Fibroblast of lung (primary cell): ENCODE measurements at regions not wholly inside any gene's neighbourhood (a gene's known extent, or its start where the extent isn't known, plus 50 kb on each side); places are given as distances from the start of the nearest gene placed in this dataset.

Source experiments
- DNase-seq, 2 donors: peaks; one replicate each; pipeline versions ENCODE4 v3.0.0 to v3.0.0-alpha.2; 2010; ENCODE audit warnings: low read depth in 2 of 2
- H2AFZ ChIP-seq: 2 replicates; pipeline ENCODE4 v1.5.1; 2012; ENCODE audit warnings: low read length, control low read depth, inconsistent platforms
- H3K27ac ChIP-seq: 2 replicates; pipeline ENCODE4 v1.5.1; 2011; ENCODE audit warnings: low read length, control low read depth; ENCODE audit not compliant: insufficient read depth
- H3K27me3 ChIP-seq: 2 replicates; pipeline ENCODE4 v1.5.1; 2011; ENCODE audit warnings: mild to moderate bottlenecking, low read length; ENCODE audit not compliant: control insufficient read depth, insufficient read depth
- H3K36me3 ChIP-seq: 2 replicates; pipeline ENCODE4 v1.5.1; 2011; ENCODE audit warnings: low read length; ENCODE audit not compliant: control insufficient read depth, insufficient read depth
- H3K4me1 ChIP-seq: 2 replicates; pipeline ENCODE4 v1.5.1; 2011; ENCODE audit warnings: low read length; ENCODE audit not compliant: control insufficient read depth, insufficient read depth; ENCODE audit errors: extremely low read depth
- H3K4me2 ChIP-seq: 2 replicates; pipeline ENCODE4 v1.5.1; 2011; ENCODE audit warnings: low read length, control low read depth; ENCODE audit not compliant: insufficient read depth; ENCODE audit errors: extremely low read depth
- H3K4me3 ChIP-seq, 4 experiments: fragments of 200-600 bp in 1 of 4; sonication (generic) in 1 of 4; replicated peaks in 1 of 4; 2 replicates each; pipeline ENCODE4 v1.5.1; 2011 to 2016; ENCODE audit warnings: low read length in 4 of 4, low read depth in 3 of 4, mild to moderate bottlenecking in 3 of 4, control low read depth in 2 of 4, inconsistent platforms in 1 of 4, mixed read lengths in 1 of 4; ENCODE audit not compliant: insufficient read depth in 1 of 4; ENCODE audit errors: control extremely low read depth in 1 of 4
- H3K79me2 ChIP-seq: 2 replicates; pipeline ENCODE4 v1.5.1; 2012; ENCODE audit warnings: mild to moderate bottlenecking, low read length, inconsistent platforms; ENCODE audit not compliant: control insufficient read depth, insufficient read depth
- H3K9ac ChIP-seq: 2 replicates; pipeline ENCODE4 v1.5.1; 2011; ENCODE audit warnings: mild to moderate bottlenecking, low read length, control low read depth; ENCODE audit not compliant: insufficient read depth
- H3K9me3 ChIP-seq: 2 replicates; pipeline ENCODE4 v1.5.1; 2012; ENCODE audit warnings: low read depth, low read length; ENCODE audit not compliant: control insufficient read depth, insufficient read depth
- H4K20me1 ChIP-seq: 2 replicates; pipeline ENCODE4 v1.5.1; 2011; ENCODE audit warnings: low read length; ENCODE audit not compliant: control insufficient read depth, insufficient read depth; ENCODE audit errors: extremely low read depth
- CTCF ChIP-seq, 2 donors: IDR thresholded peaks in 1 of 2; conservative IDR thresholded peaks in 1 of 2; 1 replicate in 1 of 2; 2 replicates in 1 of 2; pipeline ENCODE4 v1.5.1; 2011 to 2012; ENCODE audit warnings: low read length in 2 of 2, control low read depth in 1 of 2, inconsistent platforms in 1 of 2, low read depth in 1 of 2, mild to moderate bottlenecking in 1 of 2
- EZH2 ChIP-seq: IDR thresholded peaks from 2 replicates; pipeline ENCODE4 v1.5.1; 2012; ENCODE audit warnings: low read length, control low read depth, mild to moderate bottlenecking; ENCODE audit errors: missing control alignments

GRCh38 chr6:74757813-74758212, 448.0 kb downstream of the COL12A1 start:
- H3K36me3 ChIP-seq: no peaks in the 10 kb centered on the region
- H3K27me3 ChIP-seq: no peaks in the 10 kb centered on the region
- H3K79me2 ChIP-seq: no peaks in the 10 kb centered on the region
- H3K27ac ChIP-seq: no peak overlapping the region
- TF ChIP-seq CTCF (conservative IDR thresholded peaks at IDR 0.05 in 1 of 2, IDR thresholded peaks at IDR 0.05 in 1 of 2; ENCODE audit: low read depth in 1 of 2, low read length in 2 of 2): no peak
- TF ChIP-seq EZH2: no peak
- H4K20me1 ChIP-seq: no peaks in the 10 kb centered on the region
- H3K4me3 ChIP-seq: no peak overlapping the region
- no peak for DNase-seq
- no peak overlapping the region for H3K4me2 ChIP-seq
- no peak overlapping the region for H2AFZ ChIP-seq
- no peaks in the 10 kb centered on the region for H3K4me1 ChIP-seq
- no peak overlapping the region for H3K9ac ChIP-seq
- H3K9me3 ChIP-seq: no peaks in the 10 kb centered on the region

- Histone ChIP-seq H3K27ac (no peak overlapping the region), H3K36me3 (no peaks in the 10 kb centered on the region), H2AFZ (no peak overlapping the region), H3K9ac (no peak overlapping the region), H3K4me1 (no peaks in the 10 kb centered on the region), H3K4me3 (no peak overlapping the region), H3K9me3 (no peaks in the 10 kb centered on the region), H3K79me2 (no peaks in the 10 kb centered on the region), H3K27me3 (no peaks in the 10 kb centered on the region), H4K20me1 (no peaks in the 10 kb centered on the region), H3K4me2 (no peak overlapping the region)
- TF ChIP-seq CTCF (conservative IDR thresholded peaks at IDR 0.05 in 1 of 2, IDR thresholded peaks at IDR 0.05 in 1 of 2; ENCODE audit: low read depth in 1 of 2, low read length in 2 of 2): no peak
- TF ChIP-seq EZH2: no peak
- DNase-seq: no peak
Observed at GRCh38 chr6:74756923-74757322, 448.9 kb downstream of the COL12A1 start.

GRCh38 chr6:74755778-74756177, 450.1 kb downstream of the COL12A1 start:
- H3K9me3 ChIP-seq: no peaks in the 10 kb centered on the region
- H3K4me1 ChIP-seq: no peaks in the 10 kb centered on the region
- no peaks in the 10 kb centered on the region for H4K20me1 ChIP-seq
- TF ChIP-seq CTCF (conservative IDR thresholded peaks at IDR 0.05 in 1 of 2, IDR thresholded peaks at IDR 0.05 in 1 of 2; ENCODE audit: low read depth in 1 of 2, low read length in 2 of 2) (no peak), EZH2 (no peak)
- no peak overlapping the region for H3K9ac ChIP-seq
- peak in 1 of 2 donors; percentile 11 for DNase-seq
- H3K4me2 ChIP-seq: no peak overlapping the region
- H3K79me2 ChIP-seq: no peaks in the 10 kb centered on the region
- no peak overlapping the region for H3K27ac ChIP-seq
- no peaks in the 10 kb centered on the region for H3K27me3 ChIP-seq
- no peak overlapping the region for H3K4me3 ChIP-seq
- H2AFZ ChIP-seq: no peak overlapping the region
- H3K36me3 ChIP-seq: no peaks in the 10 kb centered on the region
